NB4 (cell line): ENCODE measurements at regions not wholly inside any gene's neighbourhood (a gene's known extent, or its start where the extent isn't known, plus 50 kb on each side); places are given as distances from the start of the nearest gene placed in this dataset.

Experiments used
- MYC ChIP-seq: IDR thresholded peaks from 2 replicates; pipeline ENCODE4 v1.6.1; 2011; ENCODE audit warnings: low read depth, low read length
- POLR2A ChIP-seq: IDR thresholded peaks from 2 replicates; pipeline ENCODE4 v1.6.1; 2011; ENCODE audit warnings: mild to moderate bottlenecking; ENCODE audit not compliant: insufficient read length; ENCODE audit errors: extremely low read depth
- TF ChIP-seq, protein P1 (sequence below): IDR thresholded peaks from one replicate; pipeline ENCODE4 v1.5.1; 2012; ENCODE audit warnings: low read depth, low read length
- TF ChIP-seq, protein P2 (sequence below): IDR thresholded peaks from 2 replicates; pipeline ENCODE4 v1.6.1; 2011; ENCODE audit warnings: low read depth, low read length

DNA sequence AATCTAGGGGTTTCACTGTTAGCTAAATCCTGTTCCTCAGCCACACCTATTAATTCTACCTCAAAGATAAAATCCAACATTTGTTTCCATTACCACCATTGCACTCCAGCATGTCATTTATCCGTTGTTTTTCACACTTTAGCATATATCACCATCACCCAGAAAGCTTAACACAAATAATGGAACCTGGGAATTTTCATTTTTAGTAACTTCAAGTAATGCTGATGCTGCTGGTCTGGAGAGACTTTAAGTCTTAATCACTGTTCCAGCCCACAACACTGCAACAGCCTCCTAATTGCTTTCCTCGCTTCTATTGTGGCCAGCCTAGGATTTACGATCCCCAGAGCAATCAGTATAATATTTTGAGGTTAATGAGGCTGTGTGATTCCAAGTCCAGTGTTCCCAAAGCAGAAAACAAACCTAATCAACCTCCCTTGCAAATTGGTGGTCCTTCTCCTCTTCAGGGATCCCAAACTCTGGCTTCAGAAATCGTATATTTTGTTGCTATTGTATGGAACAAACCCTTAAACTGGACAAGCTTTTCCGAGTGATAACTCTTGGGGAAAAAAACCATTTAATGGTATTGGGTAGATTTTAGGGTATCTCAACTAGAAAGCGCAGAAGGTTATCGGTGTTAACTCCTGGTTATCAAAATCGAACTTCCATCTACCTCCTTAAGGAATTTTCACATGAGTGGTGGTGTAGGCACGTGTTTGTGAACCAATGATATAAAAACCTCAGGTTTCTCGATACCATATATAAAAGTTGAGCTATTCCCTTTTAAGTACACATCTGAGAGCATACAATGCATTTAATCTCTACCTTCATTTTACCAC is 50.0 kb upstream of the BOLA1 start:
- TF ChIP-seq, protein P1, sequence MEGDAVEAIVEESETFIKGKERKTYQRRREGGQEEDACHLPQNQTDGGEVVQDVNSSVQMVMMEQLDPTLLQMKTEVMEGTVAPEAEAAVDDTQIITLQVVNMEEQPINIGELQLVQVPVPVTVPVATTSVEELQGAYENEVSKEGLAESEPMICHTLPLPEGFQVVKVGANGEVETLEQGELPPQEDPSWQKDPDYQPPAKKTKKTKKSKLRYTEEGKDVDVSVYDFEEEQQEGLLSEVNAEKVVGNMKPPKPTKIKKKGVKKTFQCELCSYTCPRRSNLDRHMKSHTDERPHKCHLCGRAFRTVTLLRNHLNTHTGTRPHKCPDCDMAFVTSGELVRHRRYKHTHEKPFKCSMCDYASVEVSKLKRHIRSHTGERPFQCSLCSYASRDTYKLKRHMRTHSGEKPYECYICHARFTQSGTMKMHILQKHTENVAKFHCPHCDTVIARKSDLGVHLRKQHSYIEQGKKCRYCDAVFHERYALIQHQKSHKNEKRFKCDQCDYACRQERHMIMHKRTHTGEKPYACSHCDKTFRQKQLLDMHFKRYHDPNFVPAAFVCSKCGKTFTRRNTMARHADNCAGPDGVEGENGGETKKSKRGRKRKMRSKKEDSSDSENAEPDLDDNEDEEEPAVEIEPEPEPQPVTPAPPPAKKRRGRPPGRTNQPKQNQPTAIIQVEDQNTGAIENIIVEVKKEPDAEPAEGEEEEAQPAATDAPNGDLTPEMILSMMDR = no peak
- TF ChIP-seq POLR2A = no peak
- TF ChIP-seq, protein P2, sequence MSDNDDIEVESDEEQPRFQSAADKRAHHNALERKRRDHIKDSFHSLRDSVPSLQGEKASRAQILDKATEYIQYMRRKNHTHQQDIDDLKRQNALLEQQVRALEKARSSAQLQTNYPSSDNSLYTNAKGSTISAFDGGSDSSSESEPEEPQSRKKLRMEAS = peak; percentile 17; the same call in 1 of the 2 replicates
- no peak for TF ChIP-seq MYC
